ENCODE measurements at regions not wholly inside any gene's neighbourhood (a gene's known extent, or its start where the extent isn't known, plus 50 kb on each side); places are given as distances from the start of the nearest gene placed in this dataset.

GRCh38 chr1:100791586-100791985, 72.0 kb downstream of the VCAM1 start:
- TF ChIP-seq EP300 (IDR thresholded peaks at IDR 0.05), result no peak
- no peak for TF ChIP-seq POLR2AphosphoS5 (IDR thresholded peaks at IDR 0.05)
- TF ChIP-seq POLR2A (IDR thresholded peaks at IDR 0.05), result no peak
- TF ChIP-seq, protein P1, sequence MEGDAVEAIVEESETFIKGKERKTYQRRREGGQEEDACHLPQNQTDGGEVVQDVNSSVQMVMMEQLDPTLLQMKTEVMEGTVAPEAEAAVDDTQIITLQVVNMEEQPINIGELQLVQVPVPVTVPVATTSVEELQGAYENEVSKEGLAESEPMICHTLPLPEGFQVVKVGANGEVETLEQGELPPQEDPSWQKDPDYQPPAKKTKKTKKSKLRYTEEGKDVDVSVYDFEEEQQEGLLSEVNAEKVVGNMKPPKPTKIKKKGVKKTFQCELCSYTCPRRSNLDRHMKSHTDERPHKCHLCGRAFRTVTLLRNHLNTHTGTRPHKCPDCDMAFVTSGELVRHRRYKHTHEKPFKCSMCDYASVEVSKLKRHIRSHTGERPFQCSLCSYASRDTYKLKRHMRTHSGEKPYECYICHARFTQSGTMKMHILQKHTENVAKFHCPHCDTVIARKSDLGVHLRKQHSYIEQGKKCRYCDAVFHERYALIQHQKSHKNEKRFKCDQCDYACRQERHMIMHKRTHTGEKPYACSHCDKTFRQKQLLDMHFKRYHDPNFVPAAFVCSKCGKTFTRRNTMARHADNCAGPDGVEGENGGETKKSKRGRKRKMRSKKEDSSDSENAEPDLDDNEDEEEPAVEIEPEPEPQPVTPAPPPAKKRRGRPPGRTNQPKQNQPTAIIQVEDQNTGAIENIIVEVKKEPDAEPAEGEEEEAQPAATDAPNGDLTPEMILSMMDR (IDR thresholded peaks at IDR 0.05), result no peak
- Histone ChIP-seq H3K9me3 (no peaks in the 10 kb centered on the region), H3K36me3 (no peaks in the 10 kb centered on the region), H3K27ac (no peak overlapping the region), H3K4me3 (no peak overlapping the region), H3K27me3 (no peaks in the 10 kb centered on the region), H3K4me1 (peaks cover 0 to 7% (median 0%) of the 10 kb centered on the region in 3 donors)
- WGBS, 2 donors (ENCODE audit: low coverage in 1 of 2), result 43 to 47% methylated on average over 2 of the region's 2 CpGs
- ATAC-seq, result no peak

- TF ChIP-seq, protein P1 (IDR thresholded peaks at IDR 0.05), result no peak
- TF ChIP-seq POLR2AphosphoS5 (IDR thresholded peaks at IDR 0.05) (no peak), EP300 (IDR thresholded peaks at IDR 0.05) (no peak), POLR2A (IDR thresholded peaks at IDR 0.05) (no peak)
- no peaks in the 10 kb centered on the region for H3K36me3 ChIP-seq
- no peak overlapping the region for H3K4me3 ChIP-seq
- H3K4me1 ChIP-seq, result peaks cover 0 to 7% (median 0%) of the 10 kb centered on the region in 3 donors
- H3K9me3 ChIP-seq, result no peaks in the 10 kb centered on the region
- H3K27ac ChIP-seq, result no peak overlapping the region
- 93 to 100% methylated on average over 2 to 3 of the region's 3 CpGs for WGBS, 2 donors (ENCODE audit: low coverage in 1 of 2)
- H3K27me3 ChIP-seq, result no peaks in the 10 kb centered on the region
- ATAC-seq, result no peak
These were observed 74.1 kb downstream of the VCAM1 start for GRCh38 chr1:100793659-100794058.

- Histone ChIP-seq H3K9me3 (no peaks in the 10 kb centered on the region), H3K4me3 (no peak overlapping the region), H3K36me3 (no peaks in the 10 kb centered on the region), H3K27ac (no peak overlapping the region), H3K4me1 (peaks cover 0 to 7% (median 0%) of the 10 kb centered on the region in 3 donors), H3K27me3 (no peaks in the 10 kb centered on the region)
- TF ChIP-seq POLR2A (IDR thresholded peaks at IDR 0.05) (no peak), EP300 (IDR thresholded peaks at IDR 0.05) (no peak), POLR2AphosphoS5 (IDR thresholded peaks at IDR 0.05) (no peak)
- TF ChIP-seq, protein P1 (IDR thresholded peaks at IDR 0.05), result no peak
- ATAC-seq, result no peak
- WGBS, 2 donors (ENCODE audit: low coverage in 1 of 2), result 30 to 51% methylated on average over 6 of the region's 6 CpGs
These were observed 75.5 kb downstream of the VCAM1 start for GRCh38 chr1:100794748-100795645.

DNA sequence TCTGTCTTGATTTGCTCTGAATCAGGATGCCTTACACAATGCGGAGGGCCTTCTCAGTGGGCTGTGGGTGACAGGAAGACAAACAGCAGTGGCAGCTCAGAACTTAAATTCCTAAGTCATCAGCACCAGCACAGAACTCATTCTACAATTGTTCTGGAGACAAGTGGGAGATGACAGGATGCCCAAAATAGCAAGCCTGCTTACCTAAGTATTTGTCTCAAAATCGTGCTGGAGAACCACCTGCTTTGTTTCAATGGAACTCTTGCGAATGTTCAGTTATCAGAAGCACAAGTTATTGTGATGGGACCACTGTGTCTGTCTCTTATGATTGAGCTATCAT, 76.1 kb downstream of the VCAM1 start:
- no peak overlapping the region for H3K27ac ChIP-seq
- TF ChIP-seq EP300 (IDR thresholded peaks at IDR 0.05) (no peak), POLR2AphosphoS5 (IDR thresholded peaks at IDR 0.05) (no peak), POLR2A (IDR thresholded peaks at IDR 0.05) (no peak)
- TF ChIP-seq, protein P1 (IDR thresholded peaks at IDR 0.05), result no peak
- H3K27me3 ChIP-seq, result no peaks in the 10 kb centered on the region
- H3K4me1 ChIP-seq, result peaks cover 0 to 7% (median 0%) of the 10 kb centered on the region in 3 donors
- H3K4me3 ChIP-seq, result no peak overlapping the region
- H3K36me3 ChIP-seq, result no peaks in the 10 kb centered on the region
- H3K9me3 ChIP-seq, result peaks cover 0 to 2% (median 0%) of the 10 kb centered on the region in 3 donors
- ATAC-seq, result no peak
- 37 to 41% methylated on average over 2 to 3 of the region's 3 CpGs for WGBS, 2 donors (ENCODE audit: low coverage in 1 of 2)

DNA sequence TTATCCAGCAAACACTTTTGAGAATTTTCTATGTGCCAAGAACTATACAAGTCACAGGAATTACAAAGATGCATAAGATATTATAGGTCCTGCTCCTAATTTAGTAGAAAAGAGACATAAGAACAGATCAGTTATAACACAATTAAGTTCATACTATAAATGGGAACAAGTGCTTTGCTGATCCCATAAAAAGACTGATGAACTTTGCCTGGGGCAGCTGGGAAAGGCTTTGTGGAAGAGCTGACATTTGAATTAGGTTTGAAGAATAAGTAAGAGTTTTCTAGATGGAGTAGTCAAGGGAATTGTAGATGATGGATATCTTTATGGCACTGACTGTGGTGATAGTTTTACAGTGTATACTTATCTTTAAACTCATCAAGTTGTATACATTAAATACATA, 76.5 kb downstream of the VCAM1 start:
- peaks cover 0 to 7% (median 0%) of the 10 kb centered on the region in 3 donors for H3K4me1 ChIP-seq

More for the DNA sequence above, 76.5 kb downstream of the VCAM1 start:
- Histone ChIP-seq H3K36me3 (no peaks in the 10 kb centered on the region), H3K27me3 (no peaks in the 10 kb centered on the region), H3K4me3 (no peak overlapping the region), H3K27ac (no peak overlapping the region), H3K9me3 (peaks cover 0 to 6% (median 0%) of the 10 kb centered on the region in 3 donors)
- ATAC-seq, result no peak
- no peak for TF ChIP-seq EP300 (IDR thresholded peaks at IDR 0.05)
- TF ChIP-seq POLR2AphosphoS5 (IDR thresholded peaks at IDR 0.05), result no peak
- TF ChIP-seq, protein P1 (IDR thresholded peaks at IDR 0.05), result no peak
- TF ChIP-seq POLR2A (IDR thresholded peaks at IDR 0.05), result no peak
